ENCODE measurements at regions not wholly inside any gene's neighbourhood (a gene's known extent, or its start where the extent isn't known, plus 50 kb on each side); places are given as distances from the start of the nearest gene placed in this dataset.
"Not testable (repeated sequence)": the region's sequence is repeated elsewhere in the genome, so short reads cannot be mapped to it uniquely, and the experiment has no call there.

GRCh38 chr13:79851318-79851717 lies 370.4 kb downstream of the NDFIP2 start:
- no peak for DNase-seq

- no peak for DNase-seq
Measured at GRCh38 chr13:79847882-79848592, 367.1 kb downstream of the NDFIP2 start.

DNA sequence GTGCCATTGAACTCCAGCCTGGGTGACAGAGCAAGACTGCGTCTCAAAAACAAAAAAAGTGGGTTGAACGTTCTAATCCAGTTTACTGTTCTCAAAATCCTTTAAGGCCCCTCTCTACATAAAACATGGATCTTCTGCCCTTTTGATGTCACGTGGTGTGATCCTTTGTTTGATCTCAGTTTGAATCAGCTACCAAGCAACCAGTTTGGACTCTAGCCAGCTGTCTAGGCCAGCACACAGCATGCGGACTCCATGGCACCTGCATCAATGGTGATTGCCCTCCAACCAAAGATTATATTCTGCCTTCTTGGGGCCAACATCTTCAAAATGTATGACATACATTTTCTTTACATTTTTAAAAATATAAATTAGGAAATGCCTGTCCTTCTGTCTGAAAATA lies 365.4 kb downstream of the NDFIP2 start:
- DNase-seq: no peak

DNA sequence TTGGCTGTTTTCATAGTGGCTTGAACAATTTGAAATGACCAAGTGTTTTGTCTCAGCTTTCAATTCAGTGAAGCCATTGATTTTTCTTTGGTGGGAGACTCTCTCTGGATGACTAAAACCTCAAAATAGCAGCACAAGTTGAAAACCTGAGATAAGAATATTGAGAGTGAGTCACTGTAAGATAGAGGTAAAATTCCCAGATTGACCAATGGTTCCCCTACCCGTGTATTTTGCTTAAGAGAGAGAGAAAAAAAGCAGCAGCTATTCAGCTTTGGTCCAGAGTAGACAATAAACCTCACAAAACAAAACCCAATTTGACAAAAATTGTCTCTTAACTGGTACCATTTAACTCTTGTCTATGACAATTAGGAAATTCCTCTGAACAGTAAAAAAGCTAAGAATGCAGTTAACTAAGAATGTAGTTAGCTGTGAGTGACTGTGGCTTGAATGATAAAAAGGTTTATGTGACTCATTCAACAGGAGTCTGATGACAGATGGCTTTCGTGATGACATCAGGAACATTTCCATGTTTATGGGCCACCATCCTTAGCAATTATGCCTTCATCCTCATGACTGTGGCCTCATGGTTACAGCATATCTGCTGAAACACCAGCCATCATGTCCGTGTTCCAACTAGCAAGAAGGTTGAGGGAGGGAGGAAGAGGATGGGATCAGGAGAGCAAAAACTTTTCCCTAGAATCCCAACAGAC lies 356.9 kb downstream of the NDFIP2 start:
- no peak for DNase-seq

- not testable (repeated sequence) for DNase-seq
Measured at GRCh38 chr13:79836121-79836520, 355.2 kb downstream of the NDFIP2 start.

DNA sequence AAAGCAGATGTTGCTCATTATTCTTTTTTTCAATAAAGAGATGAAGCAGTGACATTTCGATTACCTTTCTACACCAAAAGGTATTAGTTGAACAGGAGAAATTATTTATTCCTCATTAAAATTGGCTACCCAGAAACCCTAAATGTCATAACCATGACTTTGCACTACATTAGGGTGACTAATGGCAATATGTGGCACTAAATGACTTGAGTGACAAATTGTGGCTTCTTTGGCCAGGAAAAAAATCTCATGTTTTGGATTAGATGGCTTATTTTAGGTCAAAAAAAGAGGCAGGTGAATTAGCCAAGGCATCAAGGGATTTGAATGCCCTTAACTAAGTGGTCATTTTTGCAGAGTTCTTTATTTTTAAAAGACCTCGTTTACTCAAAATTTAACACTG lies 353.9 kb downstream of the NDFIP2 start:
- no peak for DNase-seq

DNA sequence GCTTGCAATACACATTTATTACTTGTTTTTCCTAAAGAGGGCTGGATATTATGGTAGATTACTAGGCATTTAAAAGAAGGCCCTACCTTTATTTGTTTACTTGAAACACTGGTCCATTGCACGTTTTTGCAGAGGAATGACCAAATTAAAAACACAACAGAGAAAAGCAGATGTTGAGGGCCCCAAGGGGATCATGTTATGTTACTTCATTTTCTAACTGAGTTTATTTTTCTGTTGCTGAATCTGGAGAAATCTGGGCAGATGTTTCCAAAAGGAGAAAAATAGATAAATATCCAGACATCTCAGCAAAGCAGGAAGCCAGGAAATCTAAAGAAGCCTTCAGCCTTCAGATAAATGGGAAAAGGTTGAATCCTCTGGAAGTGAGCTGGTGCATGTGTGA lies 353.0 kb downstream of the NDFIP2 start:
- DNase-seq: no peak

DNA sequence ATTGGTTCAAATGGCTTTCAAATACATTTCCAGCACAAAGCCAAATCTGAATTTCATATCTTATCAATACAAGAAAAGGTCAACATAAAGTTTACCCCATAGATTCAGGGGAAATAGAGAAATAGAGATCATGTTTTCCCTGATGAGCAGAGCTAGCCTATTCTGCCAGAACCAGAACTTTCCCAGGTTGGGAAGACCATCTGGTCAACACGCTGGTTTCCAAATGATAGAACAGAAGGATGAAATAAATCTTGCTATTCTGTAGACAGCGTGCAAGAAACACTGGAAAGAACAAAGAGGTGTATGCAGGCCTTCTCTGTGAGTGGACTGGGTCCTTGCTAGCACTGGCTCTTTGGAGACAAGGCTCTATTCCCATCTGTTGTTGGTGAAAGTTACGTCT lies 350.6 kb downstream of the NDFIP2 start:
- DNase-seq: no peak

- no peak for DNase-seq
Measured at GRCh38 chr13:79830945-79831344, 350.0 kb downstream of the NDFIP2 start.

DNA sequence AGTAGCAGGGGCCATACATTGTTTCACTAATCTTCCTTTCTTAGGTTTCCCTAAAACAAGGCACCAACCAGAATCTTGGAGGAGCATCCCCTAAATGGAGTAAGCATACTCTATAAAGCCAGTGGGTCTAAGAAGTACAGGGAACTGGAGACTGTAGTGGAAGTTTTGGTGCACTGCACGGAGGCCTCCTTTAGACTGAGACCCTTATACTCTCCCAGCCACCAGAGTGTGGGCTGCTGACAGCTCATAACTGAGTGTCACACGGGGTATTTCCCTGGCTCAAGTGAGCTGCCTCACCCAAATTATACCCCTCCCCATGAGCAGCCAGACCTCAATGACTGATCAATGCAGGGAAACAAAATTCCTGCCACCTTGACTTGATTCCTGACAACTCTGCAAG lies 349.5 kb downstream of the NDFIP2 start:
- DNase-seq: no peak

DNA sequence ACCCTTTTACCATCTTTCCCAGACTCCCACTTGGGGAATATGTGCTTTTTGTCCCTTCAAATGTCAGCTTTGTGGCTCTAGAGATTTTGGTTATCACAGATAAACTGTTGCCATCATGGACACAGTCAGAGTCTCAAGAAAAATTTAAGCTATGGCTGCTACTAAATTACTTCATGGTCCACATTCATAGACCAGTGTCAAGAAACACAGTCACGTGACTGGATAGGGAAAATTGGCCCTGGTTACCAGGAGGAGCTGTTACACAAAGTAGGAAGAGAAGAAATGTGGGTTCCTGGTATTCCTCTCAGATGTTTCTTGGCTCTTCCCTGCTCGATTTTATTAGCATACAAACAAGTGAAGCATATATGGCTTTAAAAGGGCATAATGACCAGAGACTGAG lies 348.9 kb downstream of the NDFIP2 start:
- no peak for DNase-seq

DNA sequence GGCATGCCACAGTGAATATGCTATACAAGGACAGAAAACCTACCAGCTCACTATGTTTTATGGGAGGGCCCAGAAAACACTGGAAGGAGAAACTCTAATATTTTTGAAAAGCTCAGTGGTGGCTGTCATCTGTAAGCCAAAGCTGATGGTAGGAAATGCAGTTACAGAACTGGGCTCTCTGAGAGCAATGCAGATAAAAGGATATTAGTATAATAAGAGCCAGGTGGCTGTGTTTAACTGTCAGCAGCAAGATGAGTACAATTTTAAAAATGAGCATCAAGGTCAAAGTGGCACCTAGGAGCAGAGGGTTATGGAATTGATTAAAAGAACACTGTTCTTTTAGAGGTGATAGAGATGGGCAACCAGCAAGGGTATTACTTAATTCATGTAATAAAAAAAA lies 345.0 kb downstream of the NDFIP2 start:
- no peak for DNase-seq

DNA sequence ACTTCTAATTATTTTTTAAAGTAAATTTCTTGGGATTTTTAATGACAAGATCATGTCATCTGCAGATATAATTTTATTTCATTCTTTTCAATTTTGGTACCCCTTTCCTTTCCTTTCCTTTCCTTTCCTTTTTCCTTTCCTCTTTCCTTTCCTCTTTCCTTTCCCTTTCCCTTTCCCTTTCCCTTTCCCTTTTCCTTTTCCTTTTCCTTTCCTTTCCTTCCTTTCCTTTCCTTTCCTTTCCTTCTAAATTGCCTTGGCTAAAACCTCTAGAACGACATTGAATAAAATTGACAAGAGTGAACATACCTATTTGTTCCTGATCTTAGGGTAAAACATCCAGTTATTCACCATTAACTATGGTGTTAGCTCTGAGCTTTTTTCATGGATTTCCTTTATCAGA lies 334.1 kb downstream of the NDFIP2 start:
- DNase-seq: no peak

DNA sequence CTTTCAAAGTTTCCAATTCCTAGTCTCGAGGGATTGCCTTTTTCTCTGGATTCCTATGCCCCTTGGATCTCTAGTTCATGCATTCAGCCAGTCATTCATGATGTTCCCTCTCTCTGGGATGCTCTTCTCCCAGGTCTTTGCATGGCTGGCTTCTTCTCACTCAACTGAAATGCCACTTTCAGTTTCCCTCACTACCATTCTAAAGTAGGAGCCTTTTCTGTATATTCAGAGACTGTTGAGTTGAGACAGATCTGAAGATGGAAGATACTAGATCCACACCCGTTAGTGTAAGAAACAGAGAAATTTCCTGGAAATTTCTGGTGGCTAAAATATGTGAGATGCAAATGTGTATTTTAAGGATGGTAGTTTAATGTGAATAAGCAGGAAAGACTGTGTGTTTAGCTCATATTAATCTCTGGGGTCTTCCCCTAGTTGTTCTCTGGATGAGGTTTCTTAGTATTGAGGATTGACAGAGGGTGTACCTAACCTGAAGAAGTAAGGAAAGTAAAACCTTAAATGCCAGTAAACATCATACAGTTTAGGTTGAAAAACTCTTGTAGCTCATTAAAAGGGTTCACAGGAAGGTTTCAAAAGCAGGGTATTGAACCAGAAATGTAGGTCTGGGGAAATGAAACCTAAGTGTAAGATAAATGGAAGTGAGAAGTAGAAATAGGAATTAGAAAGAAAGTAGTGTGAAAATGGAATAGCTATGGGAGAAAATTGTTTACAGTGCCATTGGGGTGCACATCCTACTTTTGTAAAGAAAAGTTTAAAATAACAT lies 331.3 kb downstream of the NDFIP2 start:
- no peak for DNase-seq

DNA sequence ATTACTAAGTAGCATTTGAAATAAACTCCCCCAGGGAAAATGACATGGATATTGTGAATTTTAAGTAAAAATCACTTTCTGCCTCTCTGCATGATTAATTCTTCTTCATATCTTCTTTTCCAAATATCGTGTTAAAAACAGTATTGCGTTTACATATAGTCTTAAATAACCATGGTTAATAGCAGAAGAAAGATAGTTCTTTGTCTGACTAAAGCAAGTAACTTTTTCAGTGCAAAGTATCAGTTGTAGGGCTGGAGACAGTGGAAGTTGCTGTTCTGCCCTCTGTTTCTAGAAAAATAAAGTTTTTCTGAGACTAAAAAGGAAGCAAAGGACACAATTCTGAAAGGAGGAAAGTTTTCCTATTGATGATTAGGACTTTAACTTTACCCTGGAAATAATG lies 330.2 kb downstream of the NDFIP2 start:
- no peak for DNase-seq

- no peak for DNase-seq
Measured at GRCh38 chr13:79810669-79811068, 329.7 kb downstream of the NDFIP2 start.

GRCh38 chr13:79810018-79810417 lies 329.1 kb downstream of the NDFIP2 start:
- DNase-seq: no peak

GRCh38 chr13:79808475-79808874 lies 327.5 kb downstream of the NDFIP2 start:
- no peak for DNase-seq

DNA sequence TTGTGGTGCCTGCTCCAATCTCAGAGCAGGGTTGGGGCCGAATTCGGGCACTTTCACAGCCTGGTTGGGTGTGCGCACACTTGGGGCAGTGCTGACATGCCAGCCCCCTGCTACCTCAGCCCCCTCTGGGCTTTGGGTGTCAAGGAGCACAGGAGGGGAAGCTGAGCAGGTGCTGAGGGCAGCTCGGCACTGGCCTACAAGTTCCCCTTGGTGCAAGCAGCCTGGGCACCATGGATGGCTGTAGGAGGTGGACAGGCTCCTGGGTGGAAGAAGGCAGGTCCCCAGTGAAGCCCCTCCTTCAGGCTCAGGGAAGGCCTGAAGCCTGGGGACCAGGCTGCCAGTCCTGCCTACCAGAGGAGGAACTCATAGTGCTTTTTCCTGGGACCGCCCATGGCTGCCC lies 326.6 kb downstream of the NDFIP2 start:
- DNase-seq: no peak

- no peak for DNase-seq
Measured at GRCh38 chr13:79806821-79807220, 325.9 kb downstream of the NDFIP2 start.

GRCh38 chr13:79805317-79805716 lies 324.4 kb downstream of the NDFIP2 start:
- no peak for DNase-seq

DNA sequence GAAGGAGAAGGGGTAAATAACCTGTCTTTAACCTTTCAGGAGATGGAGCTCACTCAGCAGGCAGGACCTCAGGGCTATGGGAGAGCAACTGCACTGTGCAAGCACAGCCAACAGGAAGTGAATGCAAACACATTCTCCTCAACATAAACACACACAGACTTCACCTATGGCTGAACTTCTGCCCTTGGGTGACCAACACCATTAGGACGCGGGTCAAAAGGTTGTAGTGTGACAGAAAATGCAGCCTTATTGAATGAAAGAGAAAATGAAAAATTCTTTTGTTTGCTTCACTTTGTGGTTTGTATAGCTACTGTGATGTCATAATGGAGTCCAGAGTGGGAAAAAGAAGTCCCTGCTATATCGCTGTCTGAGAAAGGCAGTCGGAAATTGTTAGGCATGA lies 323.0 kb downstream of the NDFIP2 start:
- DNase-seq: no peak

GRCh38 chr13:79803296-79803695 lies 322.3 kb downstream of the NDFIP2 start:
- no peak for DNase-seq

Data from activated CD8-positive, alpha-beta memory T cell treated with anti-CD3 and anti-CD28 coated beads, Interleukin-2, amount 50 U/mL, for 4 hours (primary cell).